ENCODE measurements at regions not wholly inside any gene's neighbourhood (a gene's known extent, or its start where the extent isn't known, plus 50 kb on each side); places are given as distances from the start of the nearest gene placed in this dataset.

- no peaks in the 10 kb centered on the region for H3K9me2 ChIP-seq
These were observed 96.3 kb downstream of the SOX11 start for GRCh38 chr2:5788447-5788846.

DNA sequence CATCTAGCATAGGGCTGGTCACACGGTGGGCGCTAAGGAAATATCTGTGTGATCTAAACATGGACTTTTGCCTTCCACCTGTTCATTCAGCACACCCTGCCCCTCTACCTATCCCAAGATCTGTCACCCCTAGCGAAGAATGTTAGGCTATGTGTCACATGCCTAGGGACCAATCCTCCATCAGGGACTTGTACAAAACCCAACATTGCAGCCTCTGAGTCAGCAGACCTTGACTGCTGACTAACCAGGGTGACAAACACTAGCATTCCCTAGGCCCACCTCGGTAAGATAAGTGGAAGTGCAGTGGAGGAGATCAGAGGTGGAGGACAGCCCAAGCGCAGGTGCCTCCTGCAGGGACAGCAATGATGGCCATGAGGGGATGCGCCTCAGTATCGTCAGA is 99.2 kb downstream of the SOX11 start:
- Histone ChIP-seq H2AFZ (ENCODE audit: low read depth) (no peak overlapping the region), H3F3A (replicated peaks; ENCODE audit: insufficient read depth) (no peaks in the 10 kb centered on the region), H3K9me3 (peaks cover 4% of the 10 kb centered on the region), H3K4me3 (ENCODE audit: low read depth in 2 of 2, low read length in 1 of 2) (no peak overlapping the region), H4K20me1 (ENCODE audit: insufficient read depth) (no peaks in the 10 kb centered on the region), H3K79me2 (ENCODE audit: insufficient read depth) (no peaks in the 10 kb centered on the region), H3K27ac (ENCODE audit: low read depth in 2 of 2, low read length in 1 of 2) (no peak overlapping the region), H3K9me2 (no peaks in the 10 kb centered on the region), H3K4me1 (ENCODE audit: control insufficient read depth in 1 of 2, insufficient read depth in 2 of 2, low read depth in 1 of 2, low read length in 1 of 2) (no peaks in the 10 kb centered on the region), H3K9ac (no peak overlapping the region), H3K27me3 (ENCODE audit: insufficient read depth) (no peaks in the 10 kb centered on the region), H3K4me2 (no peak overlapping the region), H3K36me3 (replicated peaks in 1 of 2; ENCODE audit: control insufficient read depth in 1 of 2, insufficient read depth in 2 of 2, low read length in 1 of 2) (no peaks in the 10 kb centered on the region)
- TF ChIP-seq FOXM1 (IDR thresholded peaks at IDR 0.05; ENCODE audit: low read depth) = no peak
- TF ChIP-seq USF2 (IDR thresholded peaks at IDR 0.05; ENCODE audit: borderline replicate concordance, low read depth, low read length) = no peak
- TF ChIP-seq TAF1 (IDR thresholded peaks at IDR 0.05; ENCODE audit: borderline replicate concordance, low read depth, low read length) = no peak
- TF ChIP-seq, protein P1, sequence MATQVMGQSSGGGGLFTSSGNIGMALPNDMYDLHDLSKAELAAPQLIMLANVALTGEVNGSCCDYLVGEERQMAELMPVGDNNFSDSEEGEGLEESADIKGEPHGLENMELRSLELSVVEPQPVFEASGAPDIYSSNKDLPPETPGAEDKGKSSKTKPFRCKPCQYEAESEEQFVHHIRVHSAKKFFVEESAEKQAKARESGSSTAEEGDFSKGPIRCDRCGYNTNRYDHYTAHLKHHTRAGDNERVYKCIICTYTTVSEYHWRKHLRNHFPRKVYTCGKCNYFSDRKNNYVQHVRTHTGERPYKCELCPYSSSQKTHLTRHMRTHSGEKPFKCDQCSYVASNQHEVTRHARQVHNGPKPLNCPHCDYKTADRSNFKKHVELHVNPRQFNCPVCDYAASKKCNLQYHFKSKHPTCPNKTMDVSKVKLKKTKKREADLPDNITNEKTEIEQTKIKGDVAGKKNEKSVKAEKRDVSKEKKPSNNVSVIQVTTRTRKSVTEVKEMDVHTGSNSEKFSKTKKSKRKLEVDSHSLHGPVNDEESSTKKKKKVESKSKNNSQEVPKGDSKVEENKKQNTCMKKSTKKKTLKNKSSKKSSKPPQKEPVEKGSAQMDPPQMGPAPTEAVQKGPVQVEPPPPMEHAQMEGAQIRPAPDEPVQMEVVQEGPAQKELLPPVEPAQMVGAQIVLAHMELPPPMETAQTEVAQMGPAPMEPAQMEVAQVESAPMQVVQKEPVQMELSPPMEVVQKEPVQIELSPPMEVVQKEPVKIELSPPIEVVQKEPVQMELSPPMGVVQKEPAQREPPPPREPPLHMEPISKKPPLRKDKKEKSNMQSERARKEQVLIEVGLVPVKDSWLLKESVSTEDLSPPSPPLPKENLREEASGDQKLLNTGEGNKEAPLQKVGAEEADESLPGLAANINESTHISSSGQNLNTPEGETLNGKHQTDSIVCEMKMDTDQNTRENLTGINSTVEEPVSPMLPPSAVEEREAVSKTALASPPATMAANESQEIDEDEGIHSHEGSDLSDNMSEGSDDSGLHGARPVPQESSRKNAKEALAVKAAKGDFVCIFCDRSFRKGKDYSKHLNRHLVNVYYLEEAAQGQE (IDR thresholded peaks at IDR 0.05; ENCODE audit: low read depth, low read length) = no peak
- no peak for TF ChIP-seq FOSL2 (IDR thresholded peaks at IDR 0.05; ENCODE audit: borderline replicate concordance, low read depth)
- no peak for TF ChIP-seq ELF1 (IDR thresholded peaks at IDR 0.05)
- no peak for TF ChIP-seq EZH2phosphoT487 (IDR thresholded peaks at IDR 0.05; ENCODE audit: borderline replicate concordance, low read depth)
- no peak for TF ChIP-seq GATA2 (CRISPR knock-in tag; IDR thresholded peaks at IDR 0.05)
- no peak for TF ChIP-seq NRF1 (IDR thresholded peaks at IDR 0.05; ENCODE audit: low read depth, low read length)
- TF ChIP-seq RCOR1 (IDR thresholded peaks at IDR 0.05; ENCODE audit: low read length) = no peak
- TF ChIP-seq CTCF (IDR thresholded peaks at IDR 0.05) = no peak
- CTCF ChIA-PET = no interaction called here
- POLR2A ChIA-PET = no interaction called here
- 50% methylated on average over 7 of the region's 7 CpGs for WGBS (ENCODE audit: low lambda C conversion rate)
- no peak for DNase-seq

More at GRCh38 chr2:5788447-5788846, 96.3 kb downstream of the SOX11 start:
- no peak overlapping the region for H3K4me2 ChIP-seq
- no peaks in the 10 kb centered on the region for H3K4me1 ChIP-seq (ENCODE audit: control insufficient read depth in 1 of 2, insufficient read depth in 2 of 2, low read depth in 1 of 2, low read length in 1 of 2)
- H3K4me3 ChIP-seq (ENCODE audit: low read depth in 2 of 2, low read length in 1 of 2) = no peak overlapping the region
- no peak overlapping the region for H3K27ac ChIP-seq (ENCODE audit: low read depth in 2 of 2, low read length in 1 of 2)
- H3K9ac ChIP-seq = no peak overlapping the region
- peaks cover 4% of the 10 kb centered on the region for H3K9me3 ChIP-seq
- no peaks in the 10 kb centered on the region for H3K27me3 ChIP-seq (ENCODE audit: insufficient read depth)
- TF ChIP-seq SIN3A (IDR thresholded peaks at IDR 0.05; ENCODE audit: borderline replicate concordance, low read depth, low read length) = no peak
- TF ChIP-seq NFIC (IDR thresholded peaks at IDR 0.05; ENCODE audit: borderline replicate concordance) = no peak
- TF ChIP-seq NRF1 (IDR thresholded peaks at IDR 0.05; ENCODE audit: low read depth, low read length) = no peak
- no peak for TF ChIP-seq EP300 (IDR thresholded peaks at IDR 0.05; ENCODE audit: borderline replicate concordance in 1 of 2, low read depth in 1 of 2, low read length in 1 of 2)
- no peak for TF ChIP-seq JUND (IDR thresholded peaks at IDR 0.05)
- TF ChIP-seq FOSL2 (IDR thresholded peaks at IDR 0.05; ENCODE audit: borderline replicate concordance, low read depth) = no peak
- no peak for TF ChIP-seq GABPA (IDR thresholded peaks at IDR 0.05; ENCODE audit: low read depth)
- TF ChIP-seq IRF3 (IDR thresholded peaks at IDR 0.05; ENCODE audit: low read depth, low read length) = no peak
- no peak for TF ChIP-seq SMC3 (IDR thresholded peaks at IDR 0.05; ENCODE audit: low read depth, low read length)
- TF ChIP-seq USF1 (IDR thresholded peaks at IDR 0.05; ENCODE audit: borderline replicate concordance, low read depth) = no peak
- no peak for TF ChIP-seq YY1 (IDR thresholded peaks at IDR 0.05; ENCODE audit: low read depth)
- ChIA-PET CTCF (interaction anchor here (1.0 to 1.3 kb wide), 2 partner anchors 17 to 20 kb away, joined by 3 to 4 read pairs; no protein-coding TSS in a partner anchor), POLR2A (no interaction called here)
- H3F3A ChIP-seq (replicated peaks; ENCODE audit: insufficient read depth) = no peaks in the 10 kb centered on the region
- DNase-seq = no peak
- H2AFZ ChIP-seq (ENCODE audit: low read depth) = no peak overlapping the region
- no peaks in the 10 kb centered on the region for H4K20me1 ChIP-seq (ENCODE audit: insufficient read depth)
- no peaks in the 10 kb centered on the region for H3K79me2 ChIP-seq (ENCODE audit: insufficient read depth)
- no peaks in the 10 kb centered on the region for H3K36me3 ChIP-seq (replicated peaks in 1 of 2; ENCODE audit: control insufficient read depth in 1 of 2, insufficient read depth in 2 of 2, low read length in 1 of 2)

Measured in SK-N-SH (cell line).